Hepatocyte (in vitro differentiated cells): ENCODE measurements at regions not wholly inside any gene's neighbourhood (a gene's known extent, or its start where the extent isn't known, plus 50 kb on each side); places are given as distances from the start of the nearest gene placed in this dataset.

ENCODE experiments used
- CTCF ChIP-seq: fragments of 200-600 bp; sonication (generic); IDR thresholded peaks from 2 replicates; pipeline ENCODE4 v1.5.1; 2016; ENCODE audit warnings: antibody characterized with exemption, mild to moderate bottlenecking; ENCODE audit not compliant: poor library complexity
- EZH2phosphoT487 ChIP-seq: fragments of 200-600 bp; sonication (generic); IDR thresholded peaks from one replicate; pipeline ENCODE4 v1.6.1; 2018; ENCODE audit warnings: antibody characterized with exemption, mild to moderate bottlenecking, low read depth, moderate library complexity; ENCODE audit not compliant: unreplicated experiment, severe bottlenecking

- TF ChIP-seq EZH2phosphoT487, result no peak
- no peak for TF ChIP-seq CTCF
These were observed 386.1 kb upstream of the SYNCRIP start for GRCh38 chr6:86028776-86029175.
